ENCODE measurements at regions not wholly inside any gene's neighbourhood (a gene's known extent, or its start where the extent isn't known, plus 50 kb on each side); places are given as distances from the start of the nearest gene placed in this dataset.

- no peak overlapping the region for H3K4me2 ChIP-seq (ENCODE audit: low read length)
- H4K20me1 ChIP-seq (ENCODE audit: low read length) = no peaks in the 10 kb centered on the region
- no peak overlapping the region for H3K27ac ChIP-seq (ENCODE audit: low read length)
- H3F3A ChIP-seq (ENCODE audit: low read length, unreplicated experiment) = no peaks in the 10 kb centered on the region
- no peaks in the 10 kb centered on the region for H3K9me3 ChIP-seq (ENCODE audit: low read length)
- peaks cover 44% of the 10 kb centered on the region for H3K27me3 ChIP-seq (ENCODE audit: low read length)
- H3K4me3 ChIP-seq (ENCODE audit: low read length) = no peak overlapping the region
- H3K79me2 ChIP-seq (ENCODE audit: low read length) = no peaks in the 10 kb centered on the region
- DNase-seq (no peak), ATAC-seq (no peak)
- H3K36me3 ChIP-seq (ENCODE audit: low read depth, low read length) = no peaks in the 10 kb centered on the region
- ChIA-PET CTCF (no interaction called here), POLR2A (ENCODE audit: unreplicated experiment) (no interaction called here)
- no peak overlapping the region for H3K9ac ChIP-seq (ENCODE audit: low read length)
- no peak overlapping the region for H2AFZ ChIP-seq (ENCODE audit: low read length)
- no peaks in the 10 kb centered on the region for H3K9me2 ChIP-seq (replicated peaks; ENCODE audit: low read length)
- no TSS peak for BruUV-seq (replicated peaks)
- no peaks in the 10 kb centered on the region for H3K4me1 ChIP-seq (ENCODE audit: insufficient read depth, low read length)
- TF ChIP-seq CTCF (conservative IDR thresholded peaks at IDR 0.05; ENCODE audit: low read depth, low read length) (no peak), EZH2phosphoT487 (IDR thresholded peaks at IDR 0.05; ENCODE audit: borderline replicate concordance, low read length) (no peak)
- intact Hi-C loops (cut with micrococcal nuclease) = no loop called here
Observed at GRCh38 chr18:53715243-53715853, 509.1 kb downstream of the MBD2 start.

GRCh38 chr18:53710080-53710479 is 514.4 kb downstream of the MBD2 start:
- TF ChIP-seq EZH2phosphoT487 (IDR thresholded peaks at IDR 0.05; ENCODE audit: borderline replicate concordance, low read length) (no peak), EZH2 (IDR thresholded peaks at IDR 0.05; ENCODE audit: low read length, unreplicated experiment) (no peak), CTCF (conservative IDR thresholded peaks at IDR 0.05; ENCODE audit: low read depth, low read length) (no peak)
- H3K36me3 ChIP-seq (ENCODE audit: low read depth, low read length) = no peaks in the 10 kb centered on the region
- H3K4me1 ChIP-seq (ENCODE audit: insufficient read depth, low read length) = no peaks in the 10 kb centered on the region
- H4K20me1 ChIP-seq (ENCODE audit: low read length) = no peaks in the 10 kb centered on the region
- CTCF ChIA-PET = no interaction called here
- DNase-seq (no peak), ATAC-seq (no peak)
- H3F3A ChIP-seq (ENCODE audit: low read length, unreplicated experiment) = no peaks in the 10 kb centered on the region
- peaks cover 30% of the 10 kb centered on the region for H3K27me3 ChIP-seq (ENCODE audit: low read length)
- H3K4me3 ChIP-seq (ENCODE audit: low read length) = no peak overlapping the region
- no peak overlapping the region for H2AFZ ChIP-seq (ENCODE audit: low read length)
- H3K4me2 ChIP-seq (ENCODE audit: low read length) = no peak overlapping the region
- H3K9ac ChIP-seq (ENCODE audit: low read length) = no peak overlapping the region
- peaks cover 3% of the 10 kb centered on the region; the same call in 1 of the 2 replicates for H3K9me3 ChIP-seq (ENCODE audit: low read length)
- intact Hi-C loops (cut with micrococcal nuclease) = no loop called here
- H3K79me2 ChIP-seq (ENCODE audit: low read length) = no peaks in the 10 kb centered on the region
- H3K9me2 ChIP-seq (replicated peaks; ENCODE audit: low read length) = no peaks in the 10 kb centered on the region
- POLR2A ChIA-PET (ENCODE audit: unreplicated experiment) = no interaction called here
- no TSS peak for BruUV-seq (replicated peaks)
- H3K27ac ChIP-seq (ENCODE audit: low read length) = no peak overlapping the region

GRCh38 chr18:53702480-53702879 is 522.0 kb downstream of the MBD2 start:
- Histone ChIP-seq H4K20me1 (ENCODE audit: low read length) (no peaks in the 10 kb centered on the region), H3K9ac (ENCODE audit: low read length) (no peak overlapping the region), H3K4me3 (ENCODE audit: low read length) (no peak overlapping the region), H3K9me2 (replicated peaks; ENCODE audit: low read length) (no peaks in the 10 kb centered on the region), H2AFZ (ENCODE audit: low read length) (no peak overlapping the region), H3K4me2 (ENCODE audit: low read length) (no peak overlapping the region), H3K9me3 (ENCODE audit: low read length) (no peaks in the 10 kb centered on the region), H3K4me1 (ENCODE audit: insufficient read depth, low read length) (no peaks in the 10 kb centered on the region), H3K79me2 (ENCODE audit: low read length) (no peaks in the 10 kb centered on the region), H3K27me3 (ENCODE audit: low read length) (peaks cover 29% of the 10 kb centered on the region), H3F3A (ENCODE audit: low read length, unreplicated experiment) (no peaks in the 10 kb centered on the region), H3K27ac (ENCODE audit: low read length) (no peak overlapping the region), H3K36me3 (ENCODE audit: low read depth, low read length) (no peaks in the 10 kb centered on the region)
- no peak for DNase-seq
- no TSS peak for BruUV-seq (replicated peaks)
- intact Hi-C loops (cut with micrococcal nuclease) = no loop called here
- ChIA-PET POLR2A (ENCODE audit: unreplicated experiment) (no interaction called here), CTCF (no interaction called here)
- no peak for ATAC-seq
- TF ChIP-seq EZH2 (IDR thresholded peaks at IDR 0.05; ENCODE audit: low read length, unreplicated experiment) = no peak
- TF ChIP-seq EZH2phosphoT487 (IDR thresholded peaks at IDR 0.05; ENCODE audit: borderline replicate concordance, low read length) = no peak
- no peak for TF ChIP-seq CTCF (conservative IDR thresholded peaks at IDR 0.05; ENCODE audit: low read depth, low read length)

Measured in PC-3 (cell line).